Neuronal stem cell (in vitro differentiated cells): ENCODE measurements at regions not wholly inside any gene's neighbourhood (a gene's known extent, or its start where the extent isn't known, plus 50 kb on each side); places are given as distances from the start of the nearest gene placed in this dataset.

Experiments
- DNase-seq: peaks from one replicate; pipeline ENCODE4 v3.0.0-alpha.2; 2013; ENCODE audit warnings: low spot score
- H2AFZ ChIP-seq: one replicate; pipeline ENCODE4 v1.6.1; 2013; ENCODE audit warnings: mild to moderate bottlenecking, low read length, inconsistent platforms
- H2AK5ac ChIP-seq: 2 replicates; pipeline ENCODE4 v1.6.1; 2013; ENCODE audit warnings: low read depth, mild to moderate bottlenecking, inconsistent platforms, low read length, moderate library complexity, mixed read lengths
- H2BK120ac ChIP-seq: 2 replicates; pipeline ENCODE4 v1.6.1; 2013; ENCODE audit warnings: low read depth, mild to moderate bottlenecking, inconsistent platforms, low read length, moderate library complexity, mixed read lengths
- H2BK12ac ChIP-seq: one replicate; pipeline ENCODE4 v1.6.1; 2013; ENCODE audit warnings: low read length, inconsistent platforms
- H2BK15ac ChIP-seq: 2 replicates; pipeline ENCODE4 v1.6.1; 2013; ENCODE audit warnings: mild to moderate bottlenecking, low read length, inconsistent platforms, mixed read lengths
- H2BK5ac ChIP-seq: one replicate; pipeline ENCODE4 v1.6.1; 2013; ENCODE audit warnings: inconsistent platforms, mild to moderate bottlenecking, low read length, moderate library complexity
- H3K14ac ChIP-seq: one replicate; pipeline ENCODE4 v1.6.1; 2013; ENCODE audit warnings: low read length, inconsistent platforms
- H3K18ac ChIP-seq: 2 replicates; pipeline ENCODE4 v1.6.1; 2013; ENCODE audit warnings: low read length, inconsistent platforms
- H3K23ac ChIP-seq: 2 replicates; pipeline ENCODE4 v1.6.1; 2013; ENCODE audit warnings: low read depth, mild to moderate bottlenecking, mixed read lengths, low read length, inconsistent platforms; ENCODE audit not compliant: poor library complexity
- H3K27ac ChIP-seq: replicated peaks from 3 replicates; pipeline ENCODE4 v1.5.1; 2013; ENCODE audit warnings: low read length, inconsistent platforms
- H3K27me3 ChIP-seq, 3 experiments: 2 replicates each; pipeline ENCODE4 v1.6.1; 2013; ENCODE audit warnings: low read length in 3 of 3, mild to moderate bottlenecking in 2 of 3, inconsistent platforms in 1 of 3, low read depth in 1 of 3, mixed read lengths in 1 of 3, moderate library complexity in 1 of 3; ENCODE audit not compliant: control insufficient read depth in 3 of 3, insufficient read depth in 3 of 3
- H3K36me3 ChIP-seq, 2 donors: replicated peaks in 1 of 2; 2 replicates each; pipeline ENCODE4 v1.6.1; 2013; ENCODE audit warnings: low read length in 2 of 2; ENCODE audit not compliant: control insufficient read depth in 2 of 2, insufficient read depth in 2 of 2
- H3K4ac ChIP-seq: 2 replicates; pipeline ENCODE4 v1.6.1; 2013; ENCODE audit warnings: inconsistent platforms, mild to moderate bottlenecking, low read length, moderate library complexity
- H3K4me1 ChIP-seq, 2 donors: 1 replicate in 1 of 2; 2 replicates in 1 of 2; pipeline ENCODE4 v1.6.1; 2013; ENCODE audit warnings: low read length in 2 of 2, low read depth in 1 of 2; ENCODE audit not compliant: control insufficient read depth in 2 of 2, insufficient read depth in 1 of 2
- H3K4me2 ChIP-seq: one replicate; pipeline ENCODE4 v1.6.1; 2013; ENCODE audit warnings: mild to moderate bottlenecking, low read length, inconsistent platforms; ENCODE audit not compliant: insufficient read depth, poor library complexity, severe bottlenecking
- H3K4me3 ChIP-seq, 2 donors: 2 replicates each; pipeline ENCODE4 v1.5.1; 2013; ENCODE audit warnings: low read length in 2 of 2, mild to moderate bottlenecking in 2 of 2, inconsistent platforms in 1 of 2, moderate library complexity in 1 of 2
- H3K79me1 ChIP-seq: one replicate; pipeline ENCODE4 v1.6.1; 2013; ENCODE audit warnings: low read depth, mild to moderate bottlenecking, inconsistent platforms, low read length, moderate library complexity
- H3K9ac ChIP-seq: one replicate; pipeline ENCODE4 v1.6.1; 2013; ENCODE audit warnings: mild to moderate bottlenecking, low read depth, low read length, inconsistent platforms; ENCODE audit not compliant: poor library complexity
- H3K9me3 ChIP-seq, 2 donors: replicated peaks in 1 of 2; 2 replicates each; pipeline versions ENCODE3 to v1.6.1; 2013; ENCODE audit warnings: low read length in 2 of 2, mild to moderate bottlenecking in 2 of 2, inconsistent platforms in 1 of 2, low read depth in 1 of 2, mixed read lengths in 1 of 2, moderate library complexity in 1 of 2; ENCODE audit not compliant: control insufficient read depth in 2 of 2, insufficient read depth in 1 of 2
- H4K8ac ChIP-seq: one replicate; pipeline ENCODE4 v1.6.1; 2013; ENCODE audit warnings: low read depth, mild to moderate bottlenecking, inconsistent platforms, low read length, moderate library complexity
- H4K91ac ChIP-seq: one replicate; pipeline ENCODE4 v1.6.1; 2013; ENCODE audit warnings: low read length, low read depth, mild to moderate bottlenecking, inconsistent platforms; ENCODE audit not compliant: poor library complexity
- WGBS, 2 donors: extraction: QIAGEN DNeasy Blood & Tissue Kit; methylation state at CpG; one replicate each; pipeline ENCODE4 v1.1.7; 2013; ENCODE audit warnings: missing lambda C conversion rate in 2 of 2, mixed read lengths in 1 of 2; ENCODE audit not compliant: insufficient read length in 2 of 2, insufficient replicate concordance in 1 of 2; ENCODE audit errors: extremely low coverage in 2 of 2; 5-methylcytosine and 5-hydroxymethylcytosine counted together

GRCh38 chr13:58472483-58472882, 840.9 kb downstream of the PCDH17 start:
- DNase-seq: no peak
- Histone ChIP-seq H2BK12ac (no peak overlapping the region), H3K4me3 (no peak overlapping the region), H4K8ac (no peak overlapping the region), H2BK15ac (no peak overlapping the region), H2BK5ac (no peak overlapping the region), H2BK120ac (no peak overlapping the region), H3K27me3 (no peaks in the 10 kb centered on the region), H3K18ac (no peak overlapping the region), H3K27ac (no peak overlapping the region), H2AK5ac (no peak overlapping the region), H4K91ac (no peak overlapping the region), H3K4me2 (no peak overlapping the region), H3K4ac (no peak overlapping the region), H3K23ac (no peak overlapping the region), H2AFZ (no peak overlapping the region), H3K36me3 (no peaks in the 10 kb centered on the region), H3K9ac (no peak overlapping the region), H3K79me1 (no peaks in the 10 kb centered on the region), H3K9me3 (no peaks in the 10 kb centered on the region), H3K14ac (no peak overlapping the region), H3K4me1 (peaks cover 7% of the 10 kb centered on the region in 2 donors)
- no CpG with 5 or more reads among the region's 3 CpGs for WGBS, 2 donors

- H3K4me2 ChIP-seq: no peak overlapping the region
- peaks cover 7% of the 10 kb centered on the region in 2 donors for H3K4me1 ChIP-seq
- H2BK12ac ChIP-seq: no peak overlapping the region
- H3K4ac ChIP-seq: no peak overlapping the region
- H2BK5ac ChIP-seq: no peak overlapping the region
- DNase-seq: no peak
- no peak overlapping the region for H2AFZ ChIP-seq
- no peaks in the 10 kb centered on the region for H3K36me3 ChIP-seq
- no peak overlapping the region for H3K18ac ChIP-seq
- no peak overlapping the region for H2AK5ac ChIP-seq
- no peak overlapping the region for H4K91ac ChIP-seq
- H3K14ac ChIP-seq: no peak overlapping the region
- H3K23ac ChIP-seq: no peak overlapping the region
- H2BK120ac ChIP-seq: no peak overlapping the region
- no peak overlapping the region for H3K9ac ChIP-seq
- no peaks in the 10 kb centered on the region for H3K27me3 ChIP-seq
- H4K8ac ChIP-seq: no peak overlapping the region
- no peak overlapping the region for H3K27ac ChIP-seq
- H3K9me3 ChIP-seq: no peaks in the 10 kb centered on the region
- H2BK15ac ChIP-seq: no peak overlapping the region
- H3K4me3 ChIP-seq: no peak overlapping the region
- H3K79me1 ChIP-seq: no peaks in the 10 kb centered on the region
These were observed 843.0 kb downstream of the PCDH17 start for GRCh38 chr13:58474581-58474980.

GRCh38 chr13:58476206-58476918, 844.8 kb downstream of the PCDH17 start:
- H3K14ac ChIP-seq: no peak overlapping the region
- no peaks in the 10 kb centered on the region for H3K36me3 ChIP-seq
- no peak overlapping the region for H3K4ac ChIP-seq
- H3K9me3 ChIP-seq: no peaks in the 10 kb centered on the region
- H3K27me3 ChIP-seq: no peaks in the 10 kb centered on the region
- H4K91ac ChIP-seq: no peak overlapping the region
- no peak overlapping the region for H3K4me3 ChIP-seq
- H3K4me2 ChIP-seq: peak overlapping the region; percentile 25
- no peak overlapping the region for H3K23ac ChIP-seq
- H3K79me1 ChIP-seq: no peaks in the 10 kb centered on the region
- no peak overlapping the region for H2BK15ac ChIP-seq
- no peak overlapping the region for H2AK5ac ChIP-seq
- H2BK120ac ChIP-seq: no peak overlapping the region
- no peak overlapping the region for H3K18ac ChIP-seq
- H3K9ac ChIP-seq: no peak overlapping the region
- peaks cover 7% of the 10 kb centered on the region in 2 donors for H3K4me1 ChIP-seq
- H2BK5ac ChIP-seq: no peak overlapping the region
- peak overlapping the region; percentile 75 for H2AFZ ChIP-seq
- WGBS, 2 donors: no CpG with 5 or more reads among the region's 6 CpGs
- H4K8ac ChIP-seq: no peak overlapping the region
- H3K27ac ChIP-seq: peak overlapping the region; percentile 64
- H2BK12ac ChIP-seq: no peak overlapping the region
- DNase-seq: peak; percentile 15

- no peak overlapping the region for H4K8ac ChIP-seq
- H3K79me1 ChIP-seq: no peaks in the 10 kb centered on the region
- H3K36me3 ChIP-seq: no peaks in the 10 kb centered on the region
- H2BK12ac ChIP-seq: no peak overlapping the region
- H3K4me3 ChIP-seq: no peak overlapping the region
- no peak overlapping the region for H2BK15ac ChIP-seq
- H3K9me3 ChIP-seq: peaks cover 0 to 5% of the 10 kb centered on the region in 2 donors
- no peak overlapping the region for H3K18ac ChIP-seq
- DNase-seq: no peak
- H2BK5ac ChIP-seq: no peak overlapping the region
- H2AFZ ChIP-seq: no peak overlapping the region
- no peak overlapping the region for H3K27ac ChIP-seq
- H3K27me3 ChIP-seq: no peaks in the 10 kb centered on the region
- no peak overlapping the region for H4K91ac ChIP-seq
- H3K4me2 ChIP-seq: no peak overlapping the region
- no peak overlapping the region for H2BK120ac ChIP-seq
- H2AK5ac ChIP-seq: no peak overlapping the region
- WGBS, 2 donors: no CpG with 5 or more reads among the region's 1 CpG
- H3K14ac ChIP-seq: no peak overlapping the region
- H3K23ac ChIP-seq: no peak overlapping the region
- no peak overlapping the region for H3K9ac ChIP-seq
- no peak overlapping the region for H3K4ac ChIP-seq
- H3K4me1 ChIP-seq: peaks cover 7% of the 10 kb centered on the region in 2 donors
These were observed 847.3 kb downstream of the PCDH17 start for GRCh38 chr13:58478858-58479257.
